Osteocyte (in vitro differentiated cells): ENCODE measurements at regions not wholly inside any gene's neighbourhood (a gene's known extent, or its start where the extent isn't known, plus 50 kb on each side); places are given as distances from the start of the nearest gene placed in this dataset.
A peak's percentile ranks its signal among the peaks of the same experiment; 100 is the strongest.
"Not testable (repeated sequence)": the region's sequence is repeated elsewhere in the genome, so short reads cannot be mapped to it uniquely, and the experiment has no call there.

Source experiments
- DNase-seq: peaks from one replicate; pipeline ENCODE4 v3.0.0; 2021; ENCODE audit warnings: mixed read lengths; ENCODE audit not compliant: unreplicated experiment; ENCODE audit errors: extremely low spot score
- H3K27ac Mint-ChIP-seq: one replicate; pipeline ENCODE4 v1.8.0; 2021; ENCODE audit warnings: mild to moderate bottlenecking, mixed read lengths; ENCODE audit not compliant: unreplicated experiment
- H3K27me3 Mint-ChIP-seq: one replicate; pipeline ENCODE4 v1.8.0; 2021; ENCODE audit warnings: mixed read lengths; ENCODE audit not compliant: unreplicated experiment
- H3K36me3 Mint-ChIP-seq: one replicate; pipeline ENCODE4 v1.8.0; 2021; ENCODE audit warnings: mixed read lengths; ENCODE audit not compliant: unreplicated experiment
- H3K4me1 Mint-ChIP-seq: one replicate; pipeline ENCODE4 v1.8.0; 2021; ENCODE audit warnings: mixed read lengths; ENCODE audit not compliant: unreplicated experiment
- H3K4me3 Mint-ChIP-seq: one replicate; pipeline ENCODE4 v1.8.0; 2021; ENCODE audit warnings: mild to moderate bottlenecking, moderate library complexity, mixed read lengths; ENCODE audit not compliant: unreplicated experiment
- H3K9me3 Mint-ChIP-seq: one replicate; pipeline ENCODE4 v1.8.0; 2021; ENCODE audit warnings: mixed read lengths; ENCODE audit not compliant: unreplicated experiment
- TF ChIP-seq, protein P1 (sequence below): fragments of 200-600 bp; sonication (generic); IDR thresholded peaks from 2 replicates; pipeline ENCODE4 v1.5.0; 2021; ENCODE audit warnings: antibody characterized with exemption, mild to moderate bottlenecking, moderate library complexity

DNA sequence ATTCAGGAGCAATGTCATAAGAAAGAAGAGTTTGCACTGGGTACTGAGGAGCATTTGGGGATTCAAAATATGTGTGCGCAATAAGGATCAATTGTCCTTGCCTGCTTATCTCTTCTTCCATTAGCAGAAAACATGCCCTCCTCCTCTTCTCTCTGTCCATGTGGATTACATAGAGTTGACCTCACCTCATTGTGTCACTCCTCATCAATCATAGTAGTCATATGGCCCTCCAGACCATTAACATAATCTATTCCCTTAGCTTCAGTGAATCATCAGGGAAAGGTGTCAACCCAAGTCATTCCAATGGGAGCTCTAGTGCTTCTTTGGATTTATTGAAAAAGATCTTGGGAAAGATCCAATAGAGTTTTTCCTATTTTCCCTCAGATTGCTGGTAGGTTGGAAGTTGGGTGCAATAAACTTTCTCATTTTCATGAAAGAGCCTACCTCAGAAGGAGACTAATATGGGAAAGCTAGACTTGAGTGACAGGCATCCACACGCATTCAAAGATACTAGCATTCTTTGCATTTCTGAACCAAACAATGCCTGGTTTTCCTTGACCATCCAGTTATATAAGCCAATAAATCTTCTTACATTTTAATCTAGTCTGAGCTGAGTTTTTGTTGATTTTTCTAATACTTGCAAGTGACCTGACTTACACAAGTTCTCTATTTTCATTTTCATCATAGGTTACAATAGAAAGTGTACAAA lies 71.5 kb upstream of the FAM13C start:
- DNase-seq = no peak
- TF ChIP-seq, protein P1, sequence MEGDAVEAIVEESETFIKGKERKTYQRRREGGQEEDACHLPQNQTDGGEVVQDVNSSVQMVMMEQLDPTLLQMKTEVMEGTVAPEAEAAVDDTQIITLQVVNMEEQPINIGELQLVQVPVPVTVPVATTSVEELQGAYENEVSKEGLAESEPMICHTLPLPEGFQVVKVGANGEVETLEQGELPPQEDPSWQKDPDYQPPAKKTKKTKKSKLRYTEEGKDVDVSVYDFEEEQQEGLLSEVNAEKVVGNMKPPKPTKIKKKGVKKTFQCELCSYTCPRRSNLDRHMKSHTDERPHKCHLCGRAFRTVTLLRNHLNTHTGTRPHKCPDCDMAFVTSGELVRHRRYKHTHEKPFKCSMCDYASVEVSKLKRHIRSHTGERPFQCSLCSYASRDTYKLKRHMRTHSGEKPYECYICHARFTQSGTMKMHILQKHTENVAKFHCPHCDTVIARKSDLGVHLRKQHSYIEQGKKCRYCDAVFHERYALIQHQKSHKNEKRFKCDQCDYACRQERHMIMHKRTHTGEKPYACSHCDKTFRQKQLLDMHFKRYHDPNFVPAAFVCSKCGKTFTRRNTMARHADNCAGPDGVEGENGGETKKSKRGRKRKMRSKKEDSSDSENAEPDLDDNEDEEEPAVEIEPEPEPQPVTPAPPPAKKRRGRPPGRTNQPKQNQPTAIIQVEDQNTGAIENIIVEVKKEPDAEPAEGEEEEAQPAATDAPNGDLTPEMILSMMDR = no peak
- Mint-ChIP-seq H3K4me3 (no peak overlapping the region), H3K27ac (peak overlapping the region; percentile 25), H3K4me1 (peaks cover 28% of the 10 kb centered on the region), H3K27me3 (peaks cover under 1% of the 10 kb centered on the region), H3K36me3 (no peaks in the 10 kb centered on the region), H3K9me3 (peaks cover 2% of the 10 kb centered on the region)

DNA sequence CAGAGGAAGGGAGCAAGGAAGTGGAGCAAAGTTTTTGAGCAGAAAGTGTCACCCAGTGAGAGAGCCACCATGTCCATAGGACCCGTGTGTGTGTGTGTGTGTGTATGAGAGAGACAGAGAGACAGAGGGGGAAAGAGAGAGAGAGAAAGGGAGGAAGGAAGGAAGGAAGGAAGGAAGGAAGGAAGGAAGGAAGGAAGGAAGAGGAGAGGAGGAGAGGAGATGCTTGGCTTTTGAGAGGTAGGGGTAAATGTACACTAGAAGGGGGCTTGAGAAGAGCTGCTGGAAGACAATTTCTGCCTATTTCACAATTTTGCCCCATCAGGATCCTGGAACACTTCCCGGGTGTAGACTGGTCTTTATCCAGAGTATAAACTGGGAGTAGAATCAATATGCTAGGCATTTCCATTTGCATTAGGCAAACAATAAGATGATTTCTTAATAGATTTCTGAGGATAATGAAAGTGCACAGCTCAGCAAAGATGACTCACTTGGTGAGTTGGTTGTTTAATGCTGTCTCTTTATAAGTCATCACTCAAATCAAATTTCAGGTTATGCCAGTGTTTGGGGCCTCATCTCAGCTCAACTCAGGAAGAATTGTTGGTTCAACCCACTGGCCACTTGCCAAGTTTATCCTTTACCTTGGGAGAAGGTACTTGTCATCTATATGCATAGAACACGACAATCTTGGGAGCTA lies 70.0 kb upstream of the FAM13C start:
- Mint-ChIP-seq H3K4me1 (peaks cover 28% of the 10 kb centered on the region), H3K4me3 (no peak overlapping the region), H3K27ac (no peak overlapping the region), H3K27me3 (peaks cover 11% of the 10 kb centered on the region), H3K36me3 (no peaks in the 10 kb centered on the region), H3K9me3 (no peaks in the 10 kb centered on the region)
- DNase-seq = no peak
- TF ChIP-seq, protein P1 = no peak

DNA sequence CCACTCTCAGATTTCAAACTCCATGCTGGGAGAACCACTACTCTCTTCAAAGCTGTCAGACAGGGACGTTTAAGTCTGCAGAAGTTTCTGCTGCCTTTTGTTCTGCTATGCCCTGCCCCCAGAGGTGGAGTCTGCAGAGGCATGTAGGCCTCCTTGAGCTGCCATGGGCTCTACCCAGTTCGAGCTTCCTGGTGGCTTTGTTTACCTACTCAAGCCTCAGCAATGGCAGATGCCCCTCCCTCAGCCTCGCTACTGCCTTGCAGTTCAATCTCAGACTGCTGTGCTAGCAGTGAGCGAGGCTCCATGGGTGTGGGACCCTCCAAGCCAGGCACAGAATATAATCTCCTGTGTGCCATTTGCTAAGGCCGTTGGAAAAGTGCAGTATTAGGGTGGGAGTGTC lies 51.4 kb upstream of the FAM13C start:
- Mint-ChIP-seq H3K9me3 (peaks cover 24% of the 10 kb centered on the region), H3K27me3 (peaks cover 56% of the 10 kb centered on the region)
- H3K36me3 Mint-ChIP-seq, H3K4me1 Mint-ChIP-seq, H3K4me3 Mint-ChIP-seq, DNase-seq, H3K27ac Mint-ChIP-seq: not testable (repeated sequence)
